DOHH2 (cell line): ENCODE measurements at regions not wholly inside any gene's neighbourhood (a gene's known extent, or its start where the extent isn't known, plus 50 kb on each side); places are given as distances from the start of the nearest gene placed in this dataset.

Source experiments
- H3F3A ChIP-seq: fragments of 200-600 bp; sonication (generic), shearing (Covaris generic); 2 replicates; pipeline ENCODE4 v1.6.0; 2016; ENCODE audit warnings: antibody characterized with exemption, mild to moderate bottlenecking; ENCODE audit not compliant: control insufficient read depth, insufficient read depth
- H3K27ac ChIP-seq: fragments of 200-600 bp; sonication (generic); 2 replicates; pipeline ENCODE4 v1.5.1; 2014; ENCODE audit warnings: low read depth, mild to moderate bottlenecking, low read length, moderate library complexity
- H3K27me3 ChIP-seq: fragments of 200-600 bp; sonication (generic); 2 replicates; pipeline ENCODE4 v1.6.1; 2014; ENCODE audit warnings: mild to moderate bottlenecking, low read length, mixed read lengths; ENCODE audit not compliant: control insufficient read depth
- H3K36me3 ChIP-seq: fragments of 200-600 bp; sonication (generic); 2 replicates; pipeline ENCODE4 v1.6.1; 2014; ENCODE audit warnings: mild to moderate bottlenecking, low read length, moderate library complexity, mixed read lengths; ENCODE audit not compliant: control insufficient read depth
- H3K4me1 ChIP-seq: fragments of 200-600 bp; sonication (generic); 2 replicates; pipeline ENCODE4 v1.6.1; 2014; ENCODE audit warnings: mild to moderate bottlenecking, low read length, mixed read lengths; ENCODE audit not compliant: control insufficient read depth
- H3K4me2 ChIP-seq: fragments of 200-600 bp; sonication (generic); 2 replicates; pipeline ENCODE4 v1.6.0; 2014; ENCODE audit warnings: mild to moderate bottlenecking, low read length, moderate library complexity
- H3K4me3 ChIP-seq: fragments of 200-600 bp; sonication (generic); 2 replicates; pipeline ENCODE4 v1.5.1; 2014; ENCODE audit warnings: mild to moderate bottlenecking, low read length, mixed read lengths
- H3K79me2 ChIP-seq: fragments of 200-600 bp; sonication (generic); 2 replicates; pipeline ENCODE4 v1.6.1; 2014; ENCODE audit warnings: mild to moderate bottlenecking, low read length, mixed read lengths; ENCODE audit not compliant: control insufficient read depth
- H3K9me2 ChIP-seq: fragments of 200-600 bp; sonication (generic); replicated peaks from 2 replicates; pipeline ENCODE4 v1.6.1; 2014; ENCODE audit warnings: mild to moderate bottlenecking, low read length, mixed read lengths; ENCODE audit not compliant: control insufficient read depth
- H3K9me3 ChIP-seq: fragments of 200-600 bp; sonication (generic); 2 replicates; pipeline ENCODE4 v1.6.1; 2014; ENCODE audit warnings: antibody characterized with exemption, low read length, mixed read lengths; ENCODE audit not compliant: control insufficient read depth, insufficient read depth
- H4K20me1 ChIP-seq: fragments of 200-600 bp; sonication (generic); 2 replicates; pipeline ENCODE4 v1.6.0; 2014; ENCODE audit warnings: low read depth, mild to moderate bottlenecking, antibody characterized with exemption, low read length, moderate library complexity; ENCODE audit not compliant: control insufficient read depth, insufficient read depth
- CTCF ChIP-seq: fragments of 200-600 bp; sonication (generic); IDR thresholded peaks from one replicate; pipeline ENCODE4 v1.5.1; 2014; ENCODE audit warnings: antibody characterized with exemption, mild to moderate bottlenecking, low read depth, low read length; ENCODE audit not compliant: poor library complexity, severe bottlenecking
- EZH2phosphoT487 ChIP-seq: fragments of 200-600 bp; sonication (generic); IDR thresholded peaks from 2 replicates; pipeline ENCODE4 v1.6.1; 2017; ENCODE audit warnings: borderline replicate concordance, mild to moderate bottlenecking, antibody characterized with exemption, low read length, moderate library complexity, mixed read lengths

GRCh38 chr2:236718207-236718992, 148.8 kb downstream of the ACKR3 start:
- Histone ChIP-seq H3K27me3 (no peaks in the 10 kb centered on the region), H3F3A (no peaks in the 10 kb centered on the region), H3K79me2 (no peaks in the 10 kb centered on the region), H3K4me2 (no peak overlapping the region), H3K4me3 (no peak overlapping the region), H4K20me1 (no peaks in the 10 kb centered on the region), H3K36me3 (no peaks in the 10 kb centered on the region), H3K27ac (no peak overlapping the region), H3K9me2 (no peaks in the 10 kb centered on the region), H3K4me1 (no peaks in the 10 kb centered on the region), H3K9me3 (no peaks in the 10 kb centered on the region)
- TF ChIP-seq EZH2phosphoT487 (no peak), CTCF (no peak)

- H3K4me2 ChIP-seq: no peak overlapping the region
- TF ChIP-seq CTCF: no peak
- TF ChIP-seq EZH2phosphoT487: no peak
These were observed 149.6 kb downstream of the ACKR3 start for GRCh38 chr2:236719192-236719635.

GRCh38 chr2:236720974-236721540, 151.4 kb downstream of the ACKR3 start:
- H3K79me2 ChIP-seq: no peaks in the 10 kb centered on the region
- no peak overlapping the region for H3K4me3 ChIP-seq
- no peaks in the 10 kb centered on the region for H3K36me3 ChIP-seq
- no peaks in the 10 kb centered on the region for H3K27me3 ChIP-seq
- no peak overlapping the region for H3K4me2 ChIP-seq
- no peaks in the 10 kb centered on the region for H3F3A ChIP-seq
- H3K9me3 ChIP-seq: no peaks in the 10 kb centered on the region
- no peak for TF ChIP-seq EZH2phosphoT487
- TF ChIP-seq CTCF: no peak
- H3K27ac ChIP-seq: no peak overlapping the region
- no peaks in the 10 kb centered on the region for H3K4me1 ChIP-seq
- no peaks in the 10 kb centered on the region for H3K9me2 ChIP-seq
- no peaks in the 10 kb centered on the region for H4K20me1 ChIP-seq

More at GRCh38 chr2:236719192-236719635, 149.6 kb downstream of the ACKR3 start:
- Histone ChIP-seq H3K27me3 (no peaks in the 10 kb centered on the region), H4K20me1 (no peaks in the 10 kb centered on the region), H3K79me2 (no peaks in the 10 kb centered on the region), H3K9me3 (no peaks in the 10 kb centered on the region), H3K36me3 (no peaks in the 10 kb centered on the region), H3K27ac (no peak overlapping the region), H3F3A (no peaks in the 10 kb centered on the region), H3K9me2 (no peaks in the 10 kb centered on the region), H3K4me3 (no peak overlapping the region), H3K4me1 (no peaks in the 10 kb centered on the region)
